K562 (cell line): ENCODE measurements at regions not wholly inside any gene's neighbourhood (a gene's known extent, or its start where the extent isn't known, plus 50 kb on each side); places are given as distances from the start of the nearest gene placed in this dataset.

Experiments used
- FOXP1 ChIP-seq: sonication (generic); formaldehyde crosslinking; IDR thresholded peaks from 2 replicates; pipeline ENCODE4 v1.8.0; 2022; ENCODE audit warnings: mild to moderate bottlenecking, missing genetic modification reagents
- FUS ChIP-seq: fragments of 200-400 bp; formaldehyde crosslinking; optimal IDR thresholded peaks from 2 replicates; pipeline ENCODE3; 2017; ENCODE audit warnings: low read depth, low read length
- HDAC3 ChIP-seq: fragments of 450-650 bp; IDR thresholded peaks from 2 replicates; pipeline ENCODE4 v1.6.1; 2018; ENCODE audit warnings: borderline replicate concordance, mild to moderate bottlenecking, moderate library complexity; ENCODE audit not compliant: partially characterized antibody
- KLF1 ChIP-seq: fragments of 450-650 bp; IDR thresholded peaks from 2 replicates; pipeline ENCODE4 v1.6.1; 2016; ENCODE audit warnings: missing genetic modification characterization, missing compliant biosample characterization
- RREB1 ChIP-seq: fragments of 250-450 bp; sonication (Bioruptor Pico); IDR thresholded peaks from 2 replicates; pipeline ENCODE4 v1.4.0; 2020
- RUNX1 ChIP-seq: sonication (generic); IDR thresholded peaks from 2 replicates; pipeline ENCODE4 v1.6.1; 2016; ENCODE audit warnings: antibody characterized with exemption, low read depth
- STAT6 ChIP-seq: sonication (generic); formaldehyde crosslinking; IDR thresholded peaks from 2 replicates; pipeline ENCODE4 v1.8.1; 2023; ENCODE audit warnings: mild to moderate bottlenecking, missing genetic modification reagents
- ZC3H8 ChIP-seq: fragments of 450-650 bp; IDR thresholded peaks from 2 replicates; pipeline ENCODE4 v1.6.1; 2017
- ZNF232 ChIP-seq: sonication (generic); formaldehyde crosslinking; IDR thresholded peaks from 2 replicates; pipeline ENCODE4 v1.8.0; 2022; ENCODE audit warnings: mild to moderate bottlenecking, missing genetic modification reagents

- TF ChIP-seq STAT6 (CRISPR knock-in tag), result no peak
- TF ChIP-seq KLF1, result no peak
- no peak for TF ChIP-seq FOXP1 (CRISPR knock-in tag)
- no peak for TF ChIP-seq FUS
- TF ChIP-seq RREB1 (CRISPR knock-in tag), result no peak
- no peak for TF ChIP-seq HDAC3
- TF ChIP-seq RUNX1, result no peak
- TF ChIP-seq ZC3H8, result no peak
- no peak for TF ChIP-seq ZNF232 (CRISPR knock-in tag)
These were observed 92.5 kb upstream of the ABI3BP start (continued) for GRCh38 chr3:101085752-101086151.
